COLO668 (cell line): ENCODE measurements at regions not wholly inside any gene's neighbourhood (a gene's known extent, or its start where the extent isn't known, plus 50 kb on each side); places are given as distances from the start of the nearest gene placed in this dataset.

Source experiments
- DNase-seq: peaks from one replicate; lab custom pipeline; 2025; ENCODE audit not compliant: unreplicated experiment; lab: John Stamatoyannopoulos, UW

- no peak for DNase-seq
These were observed 328.1 kb downstream of the SMAD2 start for GRCh38 chr18:47602273-47602897.

- DNase-seq, result no peak
These were observed 328.7 kb downstream of the SMAD2 start for GRCh38 chr18:47601581-47602272.

- DNase-seq, result peak; percentile 28
These were observed 334.5 kb downstream of the SMAD2 start for GRCh38 chr18:47595831-47596501.

- no peak for DNase-seq
These were observed 335.8 kb downstream of the SMAD2 start for GRCh38 chr18:47594621-47595086.

GRCh38 chr18:47593744-47594472 is 336.6 kb downstream of the SMAD2 start:
- DNase-seq, result no peak

- no peak for DNase-seq
These were observed 339.0 kb downstream of the SMAD2 start for GRCh38 chr18:47591429-47591828.

GRCh38 chr18:47587587-47587986 is 336.1 kb upstream of the SKOR2 start:
- no peak for DNase-seq

GRCh38 chr18:47586418-47587070 is 335.1 kb upstream of the SKOR2 start:
- DNase-seq, result no peak

GRCh38 chr18:47585914-47586313 is 334.5 kb upstream of the SKOR2 start:
- DNase-seq, result no peak

GRCh38 chr18:47585136-47585535 is 333.7 kb upstream of the SKOR2 start:
- DNase-seq, result no peak

- no peak for DNase-seq
These were observed 330.6 kb upstream of the SKOR2 start for GRCh38 chr18:47582093-47582492.

GRCh38 chr18:47577520-47577919 is 326.1 kb upstream of the SKOR2 start:
- DNase-seq, result no peak

- DNase-seq, result no peak
These were observed 323.5 kb upstream of the SKOR2 start for GRCh38 chr18:47574966-47575365.

- no peak for DNase-seq
These were observed 320.5 kb upstream of the SKOR2 start for GRCh38 chr18:47571957-47572356.

- no peak for DNase-seq
These were observed 315.3 kb upstream of the SKOR2 start for GRCh38 chr18:47566809-47567208.

- DNase-seq, result no peak
These were observed 309.6 kb upstream of the SKOR2 start for GRCh38 chr18:47560723-47561715.

- no peak for DNase-seq
These were observed 306.8 kb upstream of the SKOR2 start for GRCh38 chr18:47558110-47558750.

- DNase-seq, result no peak
These were observed 305.7 kb upstream of the SKOR2 start for GRCh38 chr18:47557160-47557559.

GRCh38 chr18:47552783-47553182 is 301.3 kb upstream of the SKOR2 start:
- DNase-seq, result no peak
